Liver (tissue), 8 donors: ENCODE measurements at regions not wholly inside any gene's neighbourhood (a gene's known extent, or its start where the extent isn't known, plus 50 kb on each side); places are given as distances from the start of the nearest gene placed in this dataset.

Experiments
- DNase-seq: peaks from one replicate; pipeline ENCODE4 v3.0.0-alpha.2; 2017; ENCODE audit warnings: low spot score
- H3K27ac ChIP-seq, 2 donors: one replicate each; pipeline ENCODE4 v1.7.0; 2013; ENCODE audit warnings: inconsistent platforms in 2 of 2, low read length in 2 of 2, control low read depth in 1 of 2, low read depth in 1 of 2, mild to moderate bottlenecking in 1 of 2
- H3K27me3 ChIP-seq, 4 donors: one replicate each; pipeline versions ENCODE4 v1.6.1 to v1.7.0; 2013; ENCODE audit warnings: low read length in 3 of 4, inconsistent platforms in 1 of 4, mild to moderate bottlenecking in 1 of 4, moderate library complexity in 1 of 4; ENCODE audit not compliant: control insufficient read depth in 4 of 4, insufficient read depth in 4 of 4
- H3K36me3 ChIP-seq, 4 donors: one replicate each; pipeline versions ENCODE4 v1.6.1 to v1.7.0; 2013; ENCODE audit warnings: low read length in 3 of 4, mild to moderate bottlenecking in 3 of 4, low read depth in 1 of 4, moderate library complexity in 1 of 4; ENCODE audit not compliant: control insufficient read depth in 4 of 4, insufficient read depth in 3 of 4
- H3K4me1 ChIP-seq, 4 donors: one replicate each; pipeline versions ENCODE4 v1.6.1 to v1.7.0; 2013; ENCODE audit warnings: low read length in 3 of 4, mild to moderate bottlenecking in 3 of 4, moderate library complexity in 1 of 4; ENCODE audit not compliant: control insufficient read depth in 4 of 4, insufficient read depth in 4 of 4
- H3K4me3 ChIP-seq, 3 donors: one replicate each; pipeline versions ENCODE4 v1.6.1 to v1.7.0; 2013; ENCODE audit warnings: low read length in 3 of 3, control low read depth in 1 of 3, low read depth in 1 of 3, mild to moderate bottlenecking in 1 of 3
- H3K9ac ChIP-seq, 2 donors: one replicate each; pipeline ENCODE4 v1.7.0; 2013; ENCODE audit warnings: low read length in 2 of 2, mild to moderate bottlenecking in 2 of 2, moderate library complexity in 2 of 2, control low read depth in 1 of 2, low read depth in 1 of 2
- H3K9me3 ChIP-seq, 4 donors: one replicate each; pipeline versions ENCODE4 v1.6.1 to v1.7.0; 2013; ENCODE audit warnings: low read length in 3 of 4; ENCODE audit not compliant: control insufficient read depth in 4 of 4
- EGR1 ChIP-seq, 2 donors: IDR thresholded peaks; 2 replicates each; pipeline ENCODE4 v1.6.1; 2016 to 2018; ENCODE audit warnings: antibody characterized with exemption in 2 of 2, low read depth in 2 of 2
- FOXA1 ChIP-seq: IDR thresholded peaks from 2 replicates; pipeline ENCODE4 v1.6.1; 2016; ENCODE audit warnings: antibody characterized with exemption
- FOXA2 ChIP-seq: IDR thresholded peaks from 2 replicates; pipeline ENCODE4 v1.6.1; 2016; ENCODE audit warnings: antibody characterized with exemption
- GABPA ChIP-seq, 2 donors: IDR thresholded peaks in 1 of 2; conservative IDR thresholded peaks in 1 of 2; 2 replicates each; pipeline ENCODE4 v1.6.1; 2016; ENCODE audit warnings: antibody characterized with exemption in 2 of 2, mild to moderate bottlenecking in 1 of 2, moderate library complexity in 1 of 2
- HNF4A ChIP-seq, 2 donors: conservative IDR thresholded peaks; 2 replicates each; pipeline ENCODE4 v1.6.1; 2016; ENCODE audit warnings: antibody characterized with exemption in 2 of 2, mild to moderate bottlenecking in 2 of 2
- HNF4G ChIP-seq: IDR thresholded peaks from 2 replicates; pipeline ENCODE4 v1.6.1; 2016; ENCODE audit warnings: antibody characterized with exemption
- JUND ChIP-seq, 2 donors: IDR thresholded peaks; 2 replicates each; pipeline ENCODE4 v1.6.1; 2016; ENCODE audit warnings: antibody characterized with exemption in 2 of 2
- NR2F2 ChIP-seq: IDR thresholded peaks from 2 replicates; pipeline ENCODE4 v1.6.1; 2016; ENCODE audit warnings: antibody characterized with exemption
- RAD21 ChIP-seq, 2 donors: IDR thresholded peaks; 2 replicates each; pipeline ENCODE4 v1.6.1; 2016; ENCODE audit warnings: antibody characterized with exemption in 2 of 2, mild to moderate bottlenecking in 2 of 2
- RXRA ChIP-seq, 2 donors: IDR thresholded peaks; 2 replicates each; pipeline ENCODE4 v1.6.1; 2017 to 2018; ENCODE audit warnings: antibody characterized with exemption in 2 of 2, mild to moderate bottlenecking in 1 of 2
- SP1 ChIP-seq: IDR thresholded peaks from 2 replicates; pipeline ENCODE4 v1.6.1; 2018; ENCODE audit warnings: antibody characterized with exemption, mild to moderate bottlenecking
- TAF1 ChIP-seq: conservative IDR thresholded peaks from 2 replicates; pipeline ENCODE4 v1.6.1; 2016; ENCODE audit warnings: antibody characterized with exemption, mild to moderate bottlenecking
- YY1 ChIP-seq: IDR thresholded peaks from 2 replicates; pipeline ENCODE4 v1.6.1; 2016; ENCODE audit warnings: antibody characterized with exemption, mild to moderate bottlenecking
- WGBS: extraction: QIAGEN DNeasy Blood & Tissue Kit; methylation state at CpG from one replicate; pipeline ENCODE4 v1.1.7; 2013; 5-methylcytosine and 5-hydroxymethylcytosine counted together
- TF ChIP-seq, protein P1 (sequence below): IDR thresholded peaks from 2 replicates; pipeline ENCODE4 v1.6.1; 2016; ENCODE audit warnings: antibody characterized with exemption, mild to moderate bottlenecking
- TF ChIP-seq, protein P2 (sequence below): IDR thresholded peaks from 2 replicates; pipeline ENCODE4 v1.6.1; 2016; ENCODE audit warnings: antibody characterized with exemption
- TF ChIP-seq, protein P3 (sequence below): fragments of 150-350 bp; IDR thresholded peaks from 2 replicates; pipeline ENCODE4 v1.5.1; 2017; ENCODE audit warnings: improper control_type of control experiment, low read depth, low read length; ENCODE audit not compliant: missing input control
- TF ChIP-seq, protein P4 (sequence below): IDR thresholded peaks from 2 replicates; pipeline ENCODE4 v1.6.1; 2016; ENCODE audit warnings: antibody characterized with exemption
- TF ChIP-seq, protein P5 (sequence below): IDR thresholded peaks from 2 replicates; pipeline ENCODE4 v1.6.1; 2016; ENCODE audit warnings: antibody characterized with exemption
- donor health status: healthy.
- donor health status: healthy.
- donor health status: healthy.
- donor health status: healthy.
- donor health status: healthy.

DNA sequence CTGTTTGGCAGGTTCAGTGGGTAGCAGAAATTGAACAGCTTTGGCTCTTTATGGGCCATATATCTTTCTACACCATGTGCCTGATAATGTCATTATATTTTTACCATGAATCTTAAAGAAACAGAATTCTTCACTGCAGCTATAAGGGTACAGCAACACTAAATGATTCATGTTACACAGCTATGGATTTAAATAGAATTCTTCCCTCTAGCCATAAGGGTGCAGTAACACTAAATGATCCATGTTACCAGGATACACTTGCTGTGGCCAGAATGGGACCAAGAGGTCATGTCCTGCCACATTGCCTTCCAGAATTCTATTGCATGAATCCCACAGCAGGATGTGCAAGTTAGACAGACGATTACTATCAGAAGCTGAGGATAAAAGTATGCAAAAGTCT lies 603.9 kb downstream of the FSCB start:
- DNase-seq, result no peak
- no peaks in the 10 kb centered on the region for H3K9me3 ChIP-seq
- no peaks in the 10 kb centered on the region for H3K4me1 ChIP-seq
- H3K4me3 ChIP-seq, result no peak overlapping the region
- TF ChIP-seq TAF1 (no peak), JUND (IDR thresholded peaks at IDR 0.05) (no peak), HNF4A (conservative IDR thresholded peaks at IDR 0.05) (no peak), GABPA (IDR thresholded peaks at IDR 0.05 in 1 of 2, conservative IDR thresholded peaks at IDR 0.05 in 1 of 2) (no peak), SP1 (no peak), HNF4G (no peak), RAD21 (IDR thresholded peaks at IDR 0.05) (no peak), NR2F2 (no peak), YY1 (no peak), FOXA1 (no peak), RXRA (IDR thresholded peaks at IDR 0.05) (no peak), EGR1 (IDR thresholded peaks at IDR 0.05; ENCODE audit: low read depth in 2 of 2) (no peak), FOXA2 (no peak)
- TF ChIP-seq, protein P1, sequence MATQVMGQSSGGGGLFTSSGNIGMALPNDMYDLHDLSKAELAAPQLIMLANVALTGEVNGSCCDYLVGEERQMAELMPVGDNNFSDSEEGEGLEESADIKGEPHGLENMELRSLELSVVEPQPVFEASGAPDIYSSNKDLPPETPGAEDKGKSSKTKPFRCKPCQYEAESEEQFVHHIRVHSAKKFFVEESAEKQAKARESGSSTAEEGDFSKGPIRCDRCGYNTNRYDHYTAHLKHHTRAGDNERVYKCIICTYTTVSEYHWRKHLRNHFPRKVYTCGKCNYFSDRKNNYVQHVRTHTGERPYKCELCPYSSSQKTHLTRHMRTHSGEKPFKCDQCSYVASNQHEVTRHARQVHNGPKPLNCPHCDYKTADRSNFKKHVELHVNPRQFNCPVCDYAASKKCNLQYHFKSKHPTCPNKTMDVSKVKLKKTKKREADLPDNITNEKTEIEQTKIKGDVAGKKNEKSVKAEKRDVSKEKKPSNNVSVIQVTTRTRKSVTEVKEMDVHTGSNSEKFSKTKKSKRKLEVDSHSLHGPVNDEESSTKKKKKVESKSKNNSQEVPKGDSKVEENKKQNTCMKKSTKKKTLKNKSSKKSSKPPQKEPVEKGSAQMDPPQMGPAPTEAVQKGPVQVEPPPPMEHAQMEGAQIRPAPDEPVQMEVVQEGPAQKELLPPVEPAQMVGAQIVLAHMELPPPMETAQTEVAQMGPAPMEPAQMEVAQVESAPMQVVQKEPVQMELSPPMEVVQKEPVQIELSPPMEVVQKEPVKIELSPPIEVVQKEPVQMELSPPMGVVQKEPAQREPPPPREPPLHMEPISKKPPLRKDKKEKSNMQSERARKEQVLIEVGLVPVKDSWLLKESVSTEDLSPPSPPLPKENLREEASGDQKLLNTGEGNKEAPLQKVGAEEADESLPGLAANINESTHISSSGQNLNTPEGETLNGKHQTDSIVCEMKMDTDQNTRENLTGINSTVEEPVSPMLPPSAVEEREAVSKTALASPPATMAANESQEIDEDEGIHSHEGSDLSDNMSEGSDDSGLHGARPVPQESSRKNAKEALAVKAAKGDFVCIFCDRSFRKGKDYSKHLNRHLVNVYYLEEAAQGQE, result no peak
- TF ChIP-seq, protein P2, sequence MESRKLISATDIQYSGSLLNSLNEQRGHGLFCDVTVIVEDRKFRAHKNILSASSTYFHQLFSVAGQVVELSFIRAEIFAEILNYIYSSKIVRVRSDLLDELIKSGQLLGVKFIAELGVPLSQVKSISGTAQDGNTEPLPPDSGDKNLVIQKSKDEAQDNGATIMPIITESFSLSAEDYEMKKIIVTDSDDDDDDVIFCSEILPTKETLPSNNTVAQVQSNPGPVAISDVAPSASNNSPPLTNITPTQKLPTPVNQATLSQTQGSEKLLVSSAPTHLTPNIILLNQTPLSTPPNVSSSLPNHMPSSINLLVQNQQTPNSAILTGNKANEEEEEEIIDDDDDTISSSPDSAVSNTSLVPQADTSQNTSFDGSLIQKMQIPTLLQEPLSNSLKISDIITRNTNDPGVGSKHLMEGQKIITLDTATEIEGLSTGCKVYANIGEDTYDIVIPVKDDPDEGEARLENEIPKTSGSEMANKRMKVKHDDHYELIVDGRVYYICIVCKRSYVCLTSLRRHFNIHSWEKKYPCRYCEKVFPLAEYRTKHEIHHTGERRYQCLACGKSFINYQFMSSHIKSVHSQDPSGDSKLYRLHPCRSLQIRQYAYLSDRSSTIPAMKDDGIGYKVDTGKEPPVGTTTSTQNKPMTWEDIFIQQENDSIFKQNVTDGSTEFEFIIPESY, result no peak
- TF ChIP-seq, protein P3, sequence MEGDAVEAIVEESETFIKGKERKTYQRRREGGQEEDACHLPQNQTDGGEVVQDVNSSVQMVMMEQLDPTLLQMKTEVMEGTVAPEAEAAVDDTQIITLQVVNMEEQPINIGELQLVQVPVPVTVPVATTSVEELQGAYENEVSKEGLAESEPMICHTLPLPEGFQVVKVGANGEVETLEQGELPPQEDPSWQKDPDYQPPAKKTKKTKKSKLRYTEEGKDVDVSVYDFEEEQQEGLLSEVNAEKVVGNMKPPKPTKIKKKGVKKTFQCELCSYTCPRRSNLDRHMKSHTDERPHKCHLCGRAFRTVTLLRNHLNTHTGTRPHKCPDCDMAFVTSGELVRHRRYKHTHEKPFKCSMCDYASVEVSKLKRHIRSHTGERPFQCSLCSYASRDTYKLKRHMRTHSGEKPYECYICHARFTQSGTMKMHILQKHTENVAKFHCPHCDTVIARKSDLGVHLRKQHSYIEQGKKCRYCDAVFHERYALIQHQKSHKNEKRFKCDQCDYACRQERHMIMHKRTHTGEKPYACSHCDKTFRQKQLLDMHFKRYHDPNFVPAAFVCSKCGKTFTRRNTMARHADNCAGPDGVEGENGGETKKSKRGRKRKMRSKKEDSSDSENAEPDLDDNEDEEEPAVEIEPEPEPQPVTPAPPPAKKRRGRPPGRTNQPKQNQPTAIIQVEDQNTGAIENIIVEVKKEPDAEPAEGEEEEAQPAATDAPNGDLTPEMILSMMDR, result no peak
- TF ChIP-seq, protein P4, sequence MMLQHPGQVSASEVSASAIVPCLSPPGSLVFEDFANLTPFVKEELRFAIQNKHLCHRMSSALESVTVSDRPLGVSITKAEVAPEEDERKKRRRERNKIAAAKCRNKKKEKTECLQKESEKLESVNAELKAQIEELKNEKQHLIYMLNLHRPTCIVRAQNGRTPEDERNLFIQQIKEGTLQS, result no peak
- TF ChIP-seq, protein P5, sequence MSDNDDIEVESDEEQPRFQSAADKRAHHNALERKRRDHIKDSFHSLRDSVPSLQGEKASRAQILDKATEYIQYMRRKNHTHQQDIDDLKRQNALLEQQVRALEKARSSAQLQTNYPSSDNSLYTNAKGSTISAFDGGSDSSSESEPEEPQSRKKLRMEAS, result no peak
- H3K27me3 ChIP-seq, result no peaks in the 10 kb centered on the region
- H3K27ac ChIP-seq, result no peak overlapping the region
- no peak overlapping the region for H3K9ac ChIP-seq
- no peaks in the 10 kb centered on the region for H3K36me3 ChIP-seq
- 55% methylated on average over 1 of the region's 1 CpG for WGBS
